Keratinocyte (primary cell): ENCODE measurements at regions not wholly inside any gene's neighbourhood (a gene's known extent, or its start where the extent isn't known, plus 50 kb on each side); places are given as distances from the start of the nearest gene placed in this dataset.

ENCODE experiments used
- DNase-seq: peaks from one replicate; pipeline ENCODE4 v3.0.0-alpha.2; 2011; ENCODE audit warnings: low read depth, missing footprints, low spot score
- FAIRE-seq: peaks from 2 replicates; lab custom pipeline; 2011; peaks lifted over from hg19 to GRCh38; lab: Jason Lieb, UNC
- H2AFZ ChIP-seq: 2 replicates; pipeline ENCODE4 v1.6.0; 2012; ENCODE audit warnings: low read length, control low read depth, inconsistent platforms; ENCODE audit not compliant: control insufficient read depth
- H3K27ac ChIP-seq: 2 replicates; pipeline ENCODE4 v1.5.1; 2011; ENCODE audit warnings: low read length; ENCODE audit not compliant: control insufficient read depth, insufficient read depth
- H3K27me3 ChIP-seq: 3 replicates; pipeline ENCODE4 v1.6.0; 2011; ENCODE audit warnings: low read length; ENCODE audit not compliant: control insufficient read depth, insufficient read depth; ENCODE audit errors: extremely low read depth
- H3K36me3 ChIP-seq, 2 experiments: 2 replicates in 1 of 2; 3 replicates in 1 of 2; pipeline ENCODE4 v1.5.1; 2011; ENCODE audit warnings: low read length in 2 of 2, mild to moderate bottlenecking in 1 of 2; ENCODE audit not compliant: control insufficient read depth in 2 of 2, insufficient read depth in 2 of 2; ENCODE audit errors: extremely low read depth in 1 of 2
- H3K4me1 ChIP-seq: 3 replicates; pipeline ENCODE4 v1.5.1; 2011; ENCODE audit warnings: low read length; ENCODE audit not compliant: control insufficient read depth, insufficient read depth; ENCODE audit errors: extremely low read depth
- H3K4me2 ChIP-seq: 3 replicates; pipeline ENCODE4 v1.6.0; 2011; ENCODE audit warnings: low read depth, low read length; ENCODE audit not compliant: control insufficient read depth, insufficient read depth; ENCODE audit errors: extremely low read depth
- H3K4me3 ChIP-seq, 3 experiments: fragments of 200-600 bp in 1 of 3; sonication (generic) in 1 of 3; 2 replicates in 2 of 3; 3 replicates in 1 of 3; pipeline ENCODE4 v1.5.1; 2011 to 2016; ENCODE audit warnings: low read length in 3 of 3, mild to moderate bottlenecking in 3 of 3, control low read depth in 2 of 3, inconsistent platforms in 1 of 3, low read depth in 1 of 3, mixed read lengths in 1 of 3, mixed run types in 1 of 3, moderate library complexity in 1 of 3; ENCODE audit not compliant: control insufficient read depth in 2 of 3, insufficient read depth in 2 of 3; ENCODE audit errors: extremely low read depth in 1 of 3
- H3K79me2 ChIP-seq: 2 replicates; pipeline ENCODE4 v1.6.0; 2012; ENCODE audit warnings: low read length; ENCODE audit not compliant: control insufficient read depth, insufficient read depth
- H3K9ac ChIP-seq: 3 replicates; pipeline ENCODE4 v1.6.0; 2011; ENCODE audit warnings: low read length; ENCODE audit not compliant: control insufficient read depth, insufficient read depth; ENCODE audit errors: extremely low read depth
- H3K9me1 ChIP-seq: 3 replicates; pipeline ENCODE4 v1.6.0; 2011; ENCODE audit warnings: low read length; ENCODE audit not compliant: control insufficient read depth, insufficient read depth; ENCODE audit errors: extremely low read depth
- H3K9me3 ChIP-seq: 2 replicates; pipeline ENCODE4 v1.5.1; 2012; ENCODE audit warnings: low read depth, low read length; ENCODE audit not compliant: control insufficient read depth
- H4K20me1 ChIP-seq: 3 replicates; pipeline ENCODE4 v1.6.0; 2011; ENCODE audit warnings: low read length; ENCODE audit not compliant: control insufficient read depth, insufficient read depth; ENCODE audit errors: extremely low read depth
- CTCF ChIP-seq, 3 experiments: IDR thresholded peaks in 1 of 3; conservative IDR thresholded peaks in 1 of 3; optimal IDR thresholded peaks in 1 of 3; 2 replicates in 2 of 3; 3 replicates in 1 of 3; pipeline versions ENCODE3 to v1.5.1; 2011; ENCODE audit warnings: low read length in 3 of 3, mild to moderate bottlenecking in 3 of 3, moderate library complexity in 2 of 3, control low read depth in 1 of 3, inconsistent platforms in 1 of 3; ENCODE audit not compliant: insufficient read depth in 2 of 3; ENCODE audit errors: extremely low read depth in 1 of 3
- EZH2 ChIP-seq: IDR thresholded peaks from one replicate; pipeline ENCODE4 v1.6.1; 2012; ENCODE audit warnings: inconsistent platforms, mild to moderate bottlenecking, low read length, moderate library complexity
- dilution Hi-C: fragments of 300-500 bp; cut with MboI; formaldehyde crosslinking; loops from one replicate; pipeline ENCODE4 v1.7.0; 2020; ENCODE audit warnings: low sequenced_read_pairs; ENCODE audit not compliant: extremely low pct_ligation_motif_present

DNA sequence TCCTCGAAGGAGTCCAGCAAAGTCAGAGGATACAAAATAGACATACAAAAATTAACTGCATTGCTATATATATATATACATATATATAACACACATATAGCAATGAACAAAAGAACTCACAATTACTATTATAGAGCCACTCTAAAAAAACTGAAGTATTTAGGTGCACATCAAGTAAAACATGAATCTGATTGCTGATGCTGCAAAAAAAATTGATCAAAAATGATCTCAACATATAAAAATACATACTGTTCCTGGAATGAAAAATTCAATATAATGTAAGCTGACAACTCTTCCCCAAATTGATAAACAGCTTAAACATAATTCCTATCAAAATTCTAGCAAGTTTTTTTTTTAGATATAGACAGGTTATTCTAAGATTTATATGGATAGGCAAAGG is 126.8 kb downstream of the ALOX5 start:
- no peak for FAIRE-seq

DNA sequence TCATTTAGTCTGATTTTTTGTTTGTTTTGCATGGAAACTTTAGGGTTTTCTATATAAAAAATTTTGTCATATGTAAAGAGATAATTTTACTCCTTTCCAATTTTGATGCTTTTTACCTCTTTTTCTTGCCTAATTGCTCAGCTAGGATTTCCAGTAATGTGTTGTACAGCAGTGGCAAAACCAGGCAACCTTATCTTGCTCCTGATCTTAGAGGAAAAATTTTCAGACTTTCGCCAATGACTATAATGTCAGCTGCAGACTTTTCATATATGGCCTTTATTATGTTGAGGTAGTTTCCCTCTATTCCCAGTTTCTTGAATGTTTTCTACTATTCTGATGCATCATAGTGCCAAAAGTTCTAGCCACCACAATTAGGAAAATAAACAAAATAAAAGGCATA is 126.3 kb downstream of the ALOX5 start:
- no peak for FAIRE-seq
- H2AFZ ChIP-seq, result no peak overlapping the region
- no peaks in the 10 kb centered on the region for H3K9me3 ChIP-seq
- H3K4me2 ChIP-seq, result no peak overlapping the region
- no peak overlapping the region for H3K4me3 ChIP-seq
- no peaks in the 10 kb centered on the region for H4K20me1 ChIP-seq
- DNase-seq, result no peak
- dilution Hi-C loops, result no loop called here
- TF ChIP-seq EZH2 (no peak), CTCF (optimal IDR thresholded peaks at IDR 0.05 in 1 of 3, IDR thresholded peaks at IDR 0.05 in 1 of 3, conservative IDR thresholded peaks at IDR 0.05 in 1 of 3; ENCODE audit: extremely low read depth in 1 of 3, insufficient read depth in 2 of 3, low read length in 3 of 3) (no peak)
- no peaks in the 10 kb centered on the region for H3K4me1 ChIP-seq
- H3K36me3 ChIP-seq, result no peaks in the 10 kb centered on the region
- no peak overlapping the region for H3K9ac ChIP-seq
- H3K27me3 ChIP-seq, result no peaks in the 10 kb centered on the region
- no peaks in the 10 kb centered on the region for H3K79me2 ChIP-seq
- H3K9me1 ChIP-seq, result no peaks in the 10 kb centered on the region
- no peak overlapping the region for H3K27ac ChIP-seq

More for the DNA sequence above, 126.8 kb downstream of the ALOX5 start:
- H3K9me1 ChIP-seq, result no peaks in the 10 kb centered on the region
- H3K4me2 ChIP-seq, result no peak overlapping the region
- H4K20me1 ChIP-seq, result no peaks in the 10 kb centered on the region
- no peaks in the 10 kb centered on the region for H3K9me3 ChIP-seq
- H2AFZ ChIP-seq, result no peak overlapping the region
- no peak for TF ChIP-seq EZH2
- no peak for TF ChIP-seq CTCF (optimal IDR thresholded peaks at IDR 0.05 in 1 of 3, IDR thresholded peaks at IDR 0.05 in 1 of 3, conservative IDR thresholded peaks at IDR 0.05 in 1 of 3; ENCODE audit: extremely low read depth in 1 of 3, insufficient read depth in 2 of 3, low read length in 3 of 3)
- dilution Hi-C loops, result no loop called here
- H3K27me3 ChIP-seq, result no peaks in the 10 kb centered on the region
- H3K4me1 ChIP-seq, result no peaks in the 10 kb centered on the region
- H3K79me2 ChIP-seq, result no peaks in the 10 kb centered on the region
- no peak for DNase-seq
- no peak overlapping the region for H3K9ac ChIP-seq
- H3K36me3 ChIP-seq, result no peaks in the 10 kb centered on the region
- H3K4me3 ChIP-seq, result no peak overlapping the region
- no peak overlapping the region for H3K27ac ChIP-seq
